HFF-Myc (cell line): ENCODE measurements at regions not wholly inside any gene's neighbourhood (a gene's known extent, or its start where the extent isn't known, plus 50 kb on each side); places are given as distances from the start of the nearest gene placed in this dataset.

ENCODE experiments used
- DNase-seq: peaks from one replicate; pipeline ENCODE4 v3.0.0-alpha.2; 2011; ENCODE audit warnings: low read depth; ENCODE audit errors: extremely low read depth
- H3K4me3 ChIP-seq: replicated peaks from 2 replicates; pipeline ENCODE4 v1.5.1; 2011; ENCODE audit warnings: low read depth, mild to moderate bottlenecking, control low read depth, low read length
- TF ChIP-seq, protein P1 (sequence below): IDR thresholded peaks from 2 replicates; pipeline ENCODE4 v1.5.1; 2012; ENCODE audit warnings: mild to moderate bottlenecking, low read depth, low read length, control low read depth; ENCODE audit errors: missing control alignments

DNA sequence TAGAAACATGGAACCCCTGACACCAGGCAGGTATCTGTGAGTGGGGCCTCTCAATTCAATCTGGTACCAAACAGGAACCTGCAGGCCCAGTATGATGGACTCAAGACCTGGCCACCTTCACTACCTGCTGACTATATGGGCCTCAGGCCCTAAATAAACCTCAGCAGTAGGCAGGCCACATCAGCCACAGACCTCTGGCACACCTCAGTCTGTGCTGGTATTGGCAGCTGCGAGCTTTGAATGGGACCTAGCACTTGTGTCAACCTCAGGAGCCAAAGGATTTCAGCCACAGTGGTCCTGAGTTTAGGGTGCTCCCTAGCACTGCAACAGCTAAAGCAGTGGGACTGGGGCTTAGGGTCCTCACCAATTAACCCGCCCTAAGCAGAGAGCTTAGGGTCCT lies 325.5 kb downstream of the ZNF608 start:
- H3K4me3 ChIP-seq = no peak overlapping the region
- TF ChIP-seq, protein P1, sequence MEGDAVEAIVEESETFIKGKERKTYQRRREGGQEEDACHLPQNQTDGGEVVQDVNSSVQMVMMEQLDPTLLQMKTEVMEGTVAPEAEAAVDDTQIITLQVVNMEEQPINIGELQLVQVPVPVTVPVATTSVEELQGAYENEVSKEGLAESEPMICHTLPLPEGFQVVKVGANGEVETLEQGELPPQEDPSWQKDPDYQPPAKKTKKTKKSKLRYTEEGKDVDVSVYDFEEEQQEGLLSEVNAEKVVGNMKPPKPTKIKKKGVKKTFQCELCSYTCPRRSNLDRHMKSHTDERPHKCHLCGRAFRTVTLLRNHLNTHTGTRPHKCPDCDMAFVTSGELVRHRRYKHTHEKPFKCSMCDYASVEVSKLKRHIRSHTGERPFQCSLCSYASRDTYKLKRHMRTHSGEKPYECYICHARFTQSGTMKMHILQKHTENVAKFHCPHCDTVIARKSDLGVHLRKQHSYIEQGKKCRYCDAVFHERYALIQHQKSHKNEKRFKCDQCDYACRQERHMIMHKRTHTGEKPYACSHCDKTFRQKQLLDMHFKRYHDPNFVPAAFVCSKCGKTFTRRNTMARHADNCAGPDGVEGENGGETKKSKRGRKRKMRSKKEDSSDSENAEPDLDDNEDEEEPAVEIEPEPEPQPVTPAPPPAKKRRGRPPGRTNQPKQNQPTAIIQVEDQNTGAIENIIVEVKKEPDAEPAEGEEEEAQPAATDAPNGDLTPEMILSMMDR = no peak
- DNase-seq = no peak

GRCh38 chr5:124419531-124419930 lies 326.9 kb downstream of the ZNF608 start:
- H3K4me3 ChIP-seq = no peak overlapping the region
- DNase-seq = no peak
- TF ChIP-seq, protein P1 = no peak

GRCh38 chr5:124418390-124418789 lies 328.0 kb downstream of the ZNF608 start:
- no peak overlapping the region for H3K4me3 ChIP-seq
- TF ChIP-seq, protein P1 = no peak
- DNase-seq = no peak

DNA sequence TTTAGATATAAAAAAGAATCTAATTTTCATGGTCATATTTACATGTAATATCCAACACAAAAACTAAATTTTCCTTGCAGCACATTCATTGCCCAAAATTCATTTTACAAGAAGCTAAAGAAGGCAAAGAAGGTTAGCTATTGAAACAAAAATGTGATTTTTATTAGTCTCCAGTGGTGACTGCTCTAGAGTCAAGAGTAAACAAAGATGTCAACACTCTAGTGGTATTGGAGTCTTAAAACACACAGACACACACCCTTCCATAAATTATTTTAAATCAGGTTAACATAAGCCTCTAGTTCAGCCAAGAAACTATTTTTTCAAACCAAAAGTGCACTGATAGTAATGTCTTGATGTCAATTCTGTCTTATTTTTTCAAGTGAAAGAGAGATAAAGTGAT lies 329.2 kb downstream of the ZNF608 start:
- H3K4me3 ChIP-seq = no peak overlapping the region
- no peak for DNase-seq
- TF ChIP-seq, protein P1 = no peak

- TF ChIP-seq, protein P1 = no peak
- no peak overlapping the region for H3K4me3 ChIP-seq
- DNase-seq = no peak
Observed at GRCh38 chr5:124416627-124417026, 329.8 kb downstream of the ZNF608 start.

DNA sequence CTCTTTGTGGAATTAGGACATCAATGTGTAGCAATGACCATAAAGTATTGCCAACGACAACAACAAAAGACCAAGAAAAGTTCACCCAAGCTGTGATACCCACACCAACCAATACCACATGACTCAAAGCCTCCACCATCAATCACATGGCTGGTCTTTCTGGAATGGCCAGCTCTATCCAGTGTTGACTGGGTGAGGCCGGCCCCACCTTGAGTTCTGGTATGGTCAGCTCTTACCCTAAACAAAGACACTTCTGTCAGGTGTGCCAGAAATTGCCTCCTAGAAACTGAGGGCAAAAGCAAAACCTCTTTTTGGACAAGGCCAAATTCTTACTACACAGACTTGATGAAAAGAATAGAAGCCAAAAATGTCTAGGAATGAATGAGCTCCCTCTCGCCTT lies 331.5 kb downstream of the ZNF608 start:
- TF ChIP-seq, protein P1 = no peak
- no peak for DNase-seq
- no peak overlapping the region for H3K4me3 ChIP-seq
